ENCODE measurements at regions not wholly inside any gene's neighbourhood (a gene's known extent, or its start where the extent isn't known, plus 50 kb on each side); places are given as distances from the start of the nearest gene placed in this dataset.

GRCh38 chr17:51347851-51348584 lies 87.7 kb downstream of the UTP18 start:
- H3K9me3 Mint-ChIP-seq (ENCODE audit: unreplicated experiment) = no peaks in the 10 kb centered on the region
- H3K27ac Mint-ChIP-seq (ENCODE audit: unreplicated experiment) = no peak overlapping the region
- H3K36me3 Mint-ChIP-seq (ENCODE audit: unreplicated experiment) = no peaks in the 10 kb centered on the region
- no peak overlapping the region for H3K4me3 Mint-ChIP-seq (ENCODE audit: unreplicated experiment)
- no peak for TF ChIP-seq CTCF (IDR thresholded peaks at IDR 0.05; ENCODE audit: partially characterized antibody, unreplicated experiment)
- H3K27me3 Mint-ChIP-seq (ENCODE audit: unreplicated experiment) = peaks cover 2% of the 10 kb centered on the region
- no peak for DNase-seq
- H3K4me1 Mint-ChIP-seq (ENCODE audit: low read depth, unreplicated experiment) = no peaks in the 10 kb centered on the region

- no peak overlapping the region for H3K4me3 Mint-ChIP-seq (ENCODE audit: unreplicated experiment)
- DNase-seq = no peak
- peaks cover 2% of the 10 kb centered on the region for H3K27me3 Mint-ChIP-seq (ENCODE audit: unreplicated experiment)
- no peaks in the 10 kb centered on the region for H3K36me3 Mint-ChIP-seq (ENCODE audit: unreplicated experiment)
- H3K9me3 Mint-ChIP-seq (ENCODE audit: unreplicated experiment) = no peaks in the 10 kb centered on the region
- no peak overlapping the region for H3K27ac Mint-ChIP-seq (ENCODE audit: unreplicated experiment)
- H3K4me1 Mint-ChIP-seq (ENCODE audit: low read depth, unreplicated experiment) = peaks cover 5% of the 10 kb centered on the region
- no peak for TF ChIP-seq CTCF (IDR thresholded peaks at IDR 0.05; ENCODE audit: partially characterized antibody, unreplicated experiment)
These were observed 90.7 kb downstream of the UTP18 start for GRCh38 chr17:51351080-51351479.

GRCh38 chr17:51351890-51352289 lies 91.5 kb downstream of the UTP18 start:
- Mint-ChIP-seq H3K4me1 (ENCODE audit: low read depth, unreplicated experiment) (peaks cover 7% of the 10 kb centered on the region), H3K27ac (ENCODE audit: unreplicated experiment) (no peak overlapping the region), H3K4me3 (ENCODE audit: unreplicated experiment) (no peak overlapping the region), H3K9me3 (ENCODE audit: unreplicated experiment) (no peaks in the 10 kb centered on the region), H3K27me3 (ENCODE audit: unreplicated experiment) (peaks cover 2% of the 10 kb centered on the region), H3K36me3 (ENCODE audit: unreplicated experiment) (no peaks in the 10 kb centered on the region)
- no peak for DNase-seq
- no peak for TF ChIP-seq CTCF (IDR thresholded peaks at IDR 0.05; ENCODE audit: partially characterized antibody, unreplicated experiment)

- Mint-ChIP-seq H3K4me1 (ENCODE audit: low read depth, unreplicated experiment) (peaks cover 7% of the 10 kb centered on the region), H3K27me3 (ENCODE audit: unreplicated experiment) (peaks cover 2% of the 10 kb centered on the region), H3K36me3 (ENCODE audit: unreplicated experiment) (no peaks in the 10 kb centered on the region), H3K9me3 (ENCODE audit: unreplicated experiment) (no peaks in the 10 kb centered on the region), H3K4me3 (ENCODE audit: unreplicated experiment) (no peak overlapping the region), H3K27ac (ENCODE audit: unreplicated experiment) (no peak overlapping the region)
- no peak for DNase-seq
- TF ChIP-seq CTCF (IDR thresholded peaks at IDR 0.05; ENCODE audit: partially characterized antibody, unreplicated experiment) = no peak
These were observed 92.5 kb downstream of the UTP18 start for GRCh38 chr17:51352798-51353197.

GRCh38 chr17:51353296-51353695 lies 93.0 kb downstream of the UTP18 start:
- Mint-ChIP-seq H3K4me1 (ENCODE audit: low read depth, unreplicated experiment) (peaks cover 7% of the 10 kb centered on the region), H3K4me3 (ENCODE audit: unreplicated experiment) (no peak overlapping the region), H3K36me3 (ENCODE audit: unreplicated experiment) (no peaks in the 10 kb centered on the region), H3K27ac (ENCODE audit: unreplicated experiment) (no peak overlapping the region), H3K27me3 (ENCODE audit: unreplicated experiment) (peaks cover 2% of the 10 kb centered on the region), H3K9me3 (ENCODE audit: unreplicated experiment) (no peaks in the 10 kb centered on the region)
- DNase-seq = no peak
- TF ChIP-seq CTCF (IDR thresholded peaks at IDR 0.05; ENCODE audit: partially characterized antibody, unreplicated experiment) = no peak

All from glutamatergic neuron (in vitro differentiated cells).